ENCODE measurements at regions not wholly inside any gene's neighbourhood (a gene's known extent, or its start where the extent isn't known, plus 50 kb on each side); places are given as distances from the start of the nearest gene placed in this dataset.

DNA sequence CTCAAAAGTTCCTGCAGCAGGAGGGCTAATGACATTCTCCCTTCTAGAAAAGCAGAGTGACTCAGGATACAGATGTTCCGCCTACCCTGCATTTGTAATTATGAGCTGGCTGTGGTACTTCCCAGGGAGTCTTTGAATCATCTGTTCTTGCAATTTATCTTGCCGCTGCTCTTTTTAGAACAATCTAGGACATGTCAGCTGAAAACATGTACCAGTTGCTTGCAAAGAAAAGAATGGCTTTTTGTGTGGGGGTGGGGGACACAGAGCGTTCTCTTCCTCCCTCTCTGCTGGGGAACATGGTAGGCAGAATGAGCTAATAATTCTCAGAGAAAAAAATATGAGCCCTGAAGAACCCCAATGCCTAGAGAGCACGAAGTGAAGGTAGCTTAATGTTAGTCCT, 51.7 kb upstream of the TUT7 start (continued):
- TF ChIP-seq MAZ (IDR thresholded peaks at IDR 0.05; ENCODE audit: borderline replicate concordance, low read depth, low read length) (no peak), MAZ (CRISPR knock-in tag; IDR thresholded peaks at IDR 0.05; ENCODE audit: low read depth) (0 out of 2 replicates have a peak, but pooled peaks have one; percentile 8), TCF7 (IDR thresholded peaks at IDR 0.05; ENCODE audit: low read depth) (peak; percentile 29), MEIS2 (CRISPR knock-in tag; IDR thresholded peaks at IDR 0.05) (no peak), TBX2 (CRISPR knock-in tag; IDR thresholded peaks at IDR 0.05; ENCODE audit: borderline replicate concordance) (peak; percentile 34; the same call in 1 of the 2 replicates), FOSL1 (CRISPR knock-in tag; IDR thresholded peaks at IDR 0.05; ENCODE audit: borderline replicate concordance) (no peak), FOSL2 (CRISPR knock-in tag; IDR thresholded peaks at IDR 0.05) (peak; percentile 22; the same call in 1 of the 2 replicates), HOXA3 (CRISPR knock-in tag; IDR thresholded peaks at IDR 0.05) (0 out of 2 replicates have a peak, but pooled peaks have one; percentile 10)
- TF ChIP-seq, protein P1, sequence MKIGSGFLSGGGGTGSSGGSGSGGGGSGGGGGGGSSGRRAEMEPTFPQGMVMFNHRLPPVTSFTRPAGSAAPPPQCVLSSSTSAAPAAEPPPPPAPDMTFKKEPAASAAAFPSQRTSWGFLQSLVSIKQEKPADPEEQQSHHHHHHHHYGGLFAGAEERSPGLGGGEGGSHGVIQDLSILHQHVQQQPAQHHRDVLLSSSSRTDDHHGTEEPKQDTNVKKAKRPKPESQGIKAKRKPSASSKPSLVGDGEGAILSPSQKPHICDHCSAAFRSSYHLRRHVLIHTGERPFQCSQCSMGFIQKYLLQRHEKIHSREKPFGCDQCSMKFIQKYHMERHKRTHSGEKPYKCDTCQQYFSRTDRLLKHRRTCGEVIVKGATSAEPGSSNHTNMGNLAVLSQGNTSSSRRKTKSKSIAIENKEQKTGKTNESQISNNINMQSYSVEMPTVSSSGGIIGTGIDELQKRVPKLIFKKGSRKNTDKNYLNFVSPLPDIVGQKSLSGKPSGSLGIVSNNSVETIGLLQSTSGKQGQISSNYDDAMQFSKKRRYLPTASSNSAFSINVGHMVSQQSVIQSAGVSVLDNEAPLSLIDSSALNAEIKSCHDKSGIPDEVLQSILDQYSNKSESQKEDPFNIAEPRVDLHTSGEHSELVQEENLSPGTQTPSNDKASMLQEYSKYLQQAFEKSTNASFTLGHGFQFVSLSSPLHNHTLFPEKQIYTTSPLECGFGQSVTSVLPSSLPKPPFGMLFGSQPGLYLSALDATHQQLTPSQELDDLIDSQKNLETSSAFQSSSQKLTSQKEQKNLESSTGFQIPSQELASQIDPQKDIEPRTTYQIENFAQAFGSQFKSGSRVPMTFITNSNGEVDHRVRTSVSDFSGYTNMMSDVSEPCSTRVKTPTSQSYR (CRISPR knock-in tag; IDR thresholded peaks at IDR 0.05; ENCODE audit: borderline replicate concordance): 0 out of 2 replicates have a peak, but pooled peaks have one; percentile 9
- TF ChIP-seq, protein P2, sequence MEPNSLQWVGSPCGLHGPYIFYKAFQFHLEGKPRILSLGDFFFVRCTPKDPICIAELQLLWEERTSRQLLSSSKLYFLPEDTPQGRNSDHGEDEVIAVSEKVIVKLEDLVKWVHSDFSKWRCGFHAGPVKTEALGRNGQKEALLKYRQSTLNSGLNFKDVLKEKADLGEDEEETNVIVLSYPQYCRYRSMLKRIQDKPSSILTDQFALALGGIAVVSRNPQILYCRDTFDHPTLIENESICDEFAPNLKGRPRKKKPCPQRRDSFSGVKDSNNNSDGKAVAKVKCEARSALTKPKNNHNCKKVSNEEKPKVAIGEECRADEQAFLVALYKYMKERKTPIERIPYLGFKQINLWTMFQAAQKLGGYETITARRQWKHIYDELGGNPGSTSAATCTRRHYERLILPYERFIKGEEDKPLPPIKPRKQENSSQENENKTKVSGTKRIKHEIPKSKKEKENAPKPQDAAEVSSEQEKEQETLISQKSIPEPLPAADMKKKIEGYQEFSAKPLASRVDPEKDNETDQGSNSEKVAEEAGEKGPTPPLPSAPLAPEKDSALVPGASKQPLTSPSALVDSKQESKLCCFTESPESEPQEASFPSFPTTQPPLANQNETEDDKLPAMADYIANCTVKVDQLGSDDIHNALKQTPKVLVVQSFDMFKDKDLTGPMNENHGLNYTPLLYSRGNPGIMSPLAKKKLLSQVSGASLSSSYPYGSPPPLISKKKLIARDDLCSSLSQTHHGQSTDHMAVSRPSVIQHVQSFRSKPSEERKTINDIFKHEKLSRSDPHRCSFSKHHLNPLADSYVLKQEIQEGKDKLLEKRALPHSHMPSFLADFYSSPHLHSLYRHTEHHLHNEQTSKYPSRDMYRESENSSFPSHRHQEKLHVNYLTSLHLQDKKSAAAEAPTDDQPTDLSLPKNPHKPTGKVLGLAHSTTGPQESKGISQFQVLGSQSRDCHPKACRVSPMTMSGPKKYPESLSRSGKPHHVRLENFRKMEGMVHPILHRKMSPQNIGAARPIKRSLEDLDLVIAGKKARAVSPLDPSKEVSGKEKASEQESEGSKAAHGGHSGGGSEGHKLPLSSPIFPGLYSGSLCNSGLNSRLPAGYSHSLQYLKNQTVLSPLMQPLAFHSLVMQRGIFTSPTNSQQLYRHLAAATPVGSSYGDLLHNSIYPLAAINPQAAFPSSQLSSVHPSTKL (CRISPR knock-in tag; IDR thresholded peaks at IDR 0.05): no peak
- TF ChIP-seq, protein P3, sequence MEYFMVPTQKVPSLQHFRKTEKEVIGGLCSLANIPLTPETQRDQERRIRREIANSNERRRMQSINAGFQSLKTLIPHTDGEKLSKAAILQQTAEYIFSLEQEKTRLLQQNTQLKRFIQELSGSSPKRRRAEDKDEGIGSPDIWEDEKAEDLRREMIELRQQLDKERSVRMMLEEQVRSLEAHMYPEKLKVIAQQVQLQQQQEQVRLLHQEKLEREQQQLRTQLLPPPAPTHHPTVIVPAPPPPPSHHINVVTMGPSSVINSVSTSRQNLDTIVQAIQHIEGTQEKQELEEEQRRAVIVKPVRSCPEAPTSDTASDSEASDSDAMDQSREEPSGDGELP (IDR thresholded peaks at IDR 0.05; ENCODE audit: borderline replicate concordance, low read depth): peak; percentile 18; the same call in 1 of the 2 replicates

All from HepG2 (cell line).